CD14-positive monocyte (primary cell): ENCODE measurements at regions not wholly inside any gene's neighbourhood (a gene's known extent, or its start where the extent isn't known, plus 50 kb on each side); places are given as distances from the start of the nearest gene placed in this dataset.

Source experiments
- DNase-seq, 3 donors: peaks; one replicate each; pipeline ENCODE4 v3.0.0-alpha.2; 2011 to 2022
- H2AFZ ChIP-seq: 2 replicates; pipeline ENCODE4 v1.6.0; 2012; ENCODE audit warnings: mild to moderate bottlenecking, low read depth, low read length, inconsistent platforms; ENCODE audit not compliant: insufficient read depth, poor library complexity, severe bottlenecking
- H3K27ac ChIP-seq, 2 donors: 1 replicate in 1 of 2; 2 replicates in 1 of 2; pipeline ENCODE4 v1.5.1; 2012 to 2013; ENCODE audit warnings: low read length in 2 of 2, control low read depth in 1 of 2, inconsistent platforms in 1 of 2, low read depth in 1 of 2, mild to moderate bottlenecking in 1 of 2
- H3K27me3 ChIP-seq, 2 donors: one replicate each; pipeline versions ENCODE4 v1.6.0 to v1.6.1; 2011 to 2013; ENCODE audit warnings: low read length in 2 of 2; ENCODE audit not compliant: control insufficient read depth in 2 of 2, insufficient read depth in 2 of 2
- H3K36me3 ChIP-seq, 2 donors: replicated peaks in 1 of 2; 1 replicate in 1 of 2; 2 replicates in 1 of 2; pipeline versions ENCODE4 v1.5.1 to v1.6.1; 2012 to 2013; ENCODE audit warnings: low read length in 2 of 2, control low read depth in 1 of 2, inconsistent platforms in 1 of 2, mild to moderate bottlenecking in 1 of 2; ENCODE audit not compliant: insufficient read depth in 2 of 2, control insufficient read depth in 1 of 2
- H3K4me1 ChIP-seq, 2 donors: 1 replicate in 1 of 2; 2 replicates in 1 of 2; pipeline versions ENCODE4 v1.5.1 to v1.6.1; 2012 to 2013; ENCODE audit warnings: low read length in 2 of 2, control low read depth in 1 of 2, inconsistent platforms in 1 of 2, mild to moderate bottlenecking in 1 of 2, moderate library complexity in 1 of 2; ENCODE audit not compliant: insufficient read depth in 2 of 2, control insufficient read depth in 1 of 2
- H3K4me2 ChIP-seq: replicated peaks from 2 replicates; pipeline ENCODE3; 2012; ENCODE audit warnings: low read length, moderate library complexity, mild to moderate bottlenecking; ENCODE audit not compliant: poor library complexity, severe bottlenecking; ENCODE audit errors: extremely low read depth
- H3K4me3 ChIP-seq, 3 experiments: fragments of 200-600 bp in 1 of 3; sonication (generic) in 1 of 3; replicated peaks in 1 of 3; 1 replicate in 2 of 3; 2 replicates in 1 of 3; pipeline ENCODE4 v1.5.1; 2011 to 2013; ENCODE audit warnings: low read length in 3 of 3, mild to moderate bottlenecking in 3 of 3, control low read depth in 2 of 3, low read depth in 2 of 3, inconsistent platforms in 1 of 3, moderate library complexity in 1 of 3
- H3K79me2 ChIP-seq: 2 replicates; pipeline ENCODE4 v1.6.0; 2012; ENCODE audit warnings: mild to moderate bottlenecking, control low read depth, inconsistent platforms, low read length, moderate library complexity; ENCODE audit not compliant: insufficient read depth
- H3K9ac ChIP-seq: 2 replicates; pipeline ENCODE4 v1.6.0; 2017; ENCODE audit warnings: low read length, mild to moderate bottlenecking; ENCODE audit not compliant: insufficient read depth, poor library complexity, severe bottlenecking
- H3K9me3 ChIP-seq, 2 donors: replicated peaks in 1 of 2; 1 replicate in 1 of 2; 2 replicates in 1 of 2; pipeline versions ENCODE4 v1.5.1 to v1.6.1; 2012 to 2013; ENCODE audit warnings: low read length in 2 of 2, control low read depth in 1 of 2; ENCODE audit not compliant: control insufficient read depth in 1 of 2, insufficient read depth in 1 of 2
- H4K20me1 ChIP-seq: 2 replicates; pipeline ENCODE4 v1.6.0; 2012; ENCODE audit warnings: mild to moderate bottlenecking, low read length, control low read depth, moderate library complexity; ENCODE audit not compliant: insufficient read depth
- H3K27ac Mint-ChIP-seq, 7 donors: one replicate each; pipeline ENCODE4 v1.8.0; 2020; ENCODE audit warnings: mild to moderate bottlenecking in 7 of 7, mixed read lengths in 7 of 7, moderate library complexity in 6 of 7, inconsistent platforms in 2 of 7
- H3K27me3 Mint-ChIP-seq, 3 donors: one replicate each; pipeline ENCODE4 v1.8.0; 2021 to 2022; ENCODE audit warnings: low read depth in 3 of 3, mild to moderate bottlenecking in 3 of 3, mixed read lengths in 3 of 3, moderate library complexity in 3 of 3, inconsistent platforms in 1 of 3
- H3K36me3 Mint-ChIP-seq, 2 donors: one replicate each; pipeline ENCODE4 v1.8.0; 2020; ENCODE audit warnings: mixed read lengths in 2 of 2, inconsistent platforms in 1 of 2, mild to moderate bottlenecking in 1 of 2
- H3K4me1 Mint-ChIP-seq: one replicate; pipeline ENCODE4 v1.8.0; 2020; ENCODE audit warnings: mild to moderate bottlenecking, mixed read lengths
- H3K4me3 Mint-ChIP-seq, 2 donors: one replicate each; pipeline ENCODE4 v1.8.0; 2020; ENCODE audit warnings: mild to moderate bottlenecking in 2 of 2, mixed read lengths in 2 of 2, moderate library complexity in 1 of 2
- H3K9me3 Mint-ChIP-seq, 7 donors: one replicate each; pipeline ENCODE4 v1.8.0; 2020 to 2022; ENCODE audit warnings: mixed read lengths in 7 of 7, mild to moderate bottlenecking in 6 of 7, moderate library complexity in 6 of 7, inconsistent platforms in 2 of 7
- whole genome bisulfite sequencing: methylation state at CpG from one replicate; pipeline ENCODE4 v1.1.5; 2013; ENCODE audit warnings: missing lambda C conversion rate; ENCODE audit not compliant: insufficient coverage; 5-methylcytosine and 5-hydroxymethylcytosine counted together
- intact Hi-C, 2 donors: fragments of 100-400 bp; cut with micrococcal nuclease; formaldehyde crosslinking; loops; one replicate each; pipeline versions ENCODE4 v1.15.0 to v1.15.1; 2023
- TF ChIP-seq, protein P1 (sequence below): fragments of 200-600 bp; IDR thresholded peaks from one replicate; pipeline ENCODE4 v1.8.0; 2022; ENCODE audit warnings: antibody characterized with exemption, mild to moderate bottlenecking

GRCh38 chr9:71183251-71183650 lies 61.8 kb upstream of the TRPM3 start:
- H3K27ac ChIP-seq, result no peak overlapping the region
- no peaks in the 10 kb centered on the region for H3K4me1 ChIP-seq
- H3K36me3 ChIP-seq, result no peaks in the 10 kb centered on the region
- no peak for DNase-seq
- Mint-ChIP-seq H3K27ac (no peak overlapping the region), H3K4me1 (no peaks in the 10 kb centered on the region), H3K36me3 (no peaks in the 10 kb centered on the region), H3K27me3 (peaks cover 0 to 2% (median 0%) of the 10 kb centered on the region in 3 donors), H3K9me3 (no peaks in the 10 kb centered on the region), H3K4me3 (no peak overlapping the region)
- no peak overlapping the region for H3K9ac ChIP-seq
- TF ChIP-seq, protein P1, sequence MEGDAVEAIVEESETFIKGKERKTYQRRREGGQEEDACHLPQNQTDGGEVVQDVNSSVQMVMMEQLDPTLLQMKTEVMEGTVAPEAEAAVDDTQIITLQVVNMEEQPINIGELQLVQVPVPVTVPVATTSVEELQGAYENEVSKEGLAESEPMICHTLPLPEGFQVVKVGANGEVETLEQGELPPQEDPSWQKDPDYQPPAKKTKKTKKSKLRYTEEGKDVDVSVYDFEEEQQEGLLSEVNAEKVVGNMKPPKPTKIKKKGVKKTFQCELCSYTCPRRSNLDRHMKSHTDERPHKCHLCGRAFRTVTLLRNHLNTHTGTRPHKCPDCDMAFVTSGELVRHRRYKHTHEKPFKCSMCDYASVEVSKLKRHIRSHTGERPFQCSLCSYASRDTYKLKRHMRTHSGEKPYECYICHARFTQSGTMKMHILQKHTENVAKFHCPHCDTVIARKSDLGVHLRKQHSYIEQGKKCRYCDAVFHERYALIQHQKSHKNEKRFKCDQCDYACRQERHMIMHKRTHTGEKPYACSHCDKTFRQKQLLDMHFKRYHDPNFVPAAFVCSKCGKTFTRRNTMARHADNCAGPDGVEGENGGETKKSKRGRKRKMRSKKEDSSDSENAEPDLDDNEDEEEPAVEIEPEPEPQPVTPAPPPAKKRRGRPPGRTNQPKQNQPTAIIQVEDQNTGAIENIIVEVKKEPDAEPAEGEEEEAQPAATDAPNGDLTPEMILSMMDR, result no peak
- no peaks in the 10 kb centered on the region for H3K9me3 ChIP-seq
- no peak overlapping the region for H3K4me3 ChIP-seq
- H2AFZ ChIP-seq, result no peak overlapping the region
- WGBS, result 0% methylated on average over 1 of the region's 3 CpGs
- H3K27me3 ChIP-seq, result no peaks in the 10 kb centered on the region
- H3K4me2 ChIP-seq, result no peak overlapping the region
- no peaks in the 10 kb centered on the region for H4K20me1 ChIP-seq
- H3K79me2 ChIP-seq, result no peaks in the 10 kb centered on the region
- intact Hi-C loops, result no loop called here

GRCh38 chr9:71179183-71179582 lies 57.8 kb upstream of the TRPM3 start:
- Mint-ChIP-seq H3K36me3 (no peaks in the 10 kb centered on the region), H3K4me1 (no peaks in the 10 kb centered on the region), H3K4me3 (no peak overlapping the region), H3K27ac (peak overlapping the region in 1 of 7 donors; percentile 2), H3K27me3 (peaks cover 0 to 2% (median 0%) of the 10 kb centered on the region in 3 donors), H3K9me3 (peaks cover 0 to 3% (median 2%) of the 10 kb centered on the region in 7 donors)
- Histone ChIP-seq H4K20me1 (no peaks in the 10 kb centered on the region), H3K4me3 (no peak overlapping the region), H3K27me3 (no peaks in the 10 kb centered on the region), H3K9ac (no peak overlapping the region), H3K9me3 (no peaks in the 10 kb centered on the region), H3K4me1 (no peaks in the 10 kb centered on the region), H3K36me3 (no peaks in the 10 kb centered on the region), H2AFZ (no peak overlapping the region), H3K27ac (no peak overlapping the region), H3K4me2 (no peak overlapping the region), H3K79me2 (no peaks in the 10 kb centered on the region)
- whole genome bisulfite sequencing, result 88% methylated on average over 3 of the region's 3 CpGs
- intact Hi-C loops, result no loop called here
- DNase-seq, result no peak
- TF ChIP-seq, protein P1, result no peak
